ENCODE measurements at regions not wholly inside any gene's neighbourhood (a gene's known extent, or its start where the extent isn't known, plus 50 kb on each side); places are given as distances from the start of the nearest gene placed in this dataset.

DNA sequence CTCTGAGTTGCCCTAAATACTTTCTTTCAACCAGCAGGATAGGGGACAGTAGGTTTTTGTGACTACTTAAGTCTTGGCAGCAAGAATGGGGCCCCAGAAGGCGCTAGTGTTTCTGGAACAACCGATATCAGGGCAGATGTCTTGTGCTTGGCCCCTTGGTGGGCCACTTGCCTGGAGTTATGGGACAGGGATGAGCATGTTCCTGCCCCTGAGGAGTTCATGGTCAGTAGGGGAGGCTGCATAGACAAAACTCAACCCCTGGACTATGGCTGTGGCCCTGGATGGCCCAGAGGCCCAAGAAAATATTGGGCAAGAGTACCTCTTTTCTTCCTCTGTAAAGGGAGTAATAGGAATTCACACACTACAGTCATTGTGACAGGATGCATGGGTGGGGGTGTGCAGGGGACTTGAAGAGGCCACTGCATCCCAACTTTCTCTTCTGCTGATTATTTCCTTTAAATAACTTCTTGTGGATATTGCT is 57.7 kb upstream of the IGFBP3 start:
- TF ChIP-seq ELF4 (IDR thresholded peaks at IDR 0.05) (no peak), SP1 (IDR thresholded peaks at IDR 0.05) (no peak), NFRKB (IDR thresholded peaks at IDR 0.05) (no peak), FOXM1 (IDR thresholded peaks at IDR 0.05; ENCODE audit: borderline replicate concordance) (no peak), FOXK2 (IDR thresholded peaks at IDR 0.05) (no peak), FOXA1 (IDR thresholded peaks at IDR 0.05) (no peak), SUZ12 (IDR thresholded peaks at IDR 0.05) (no peak), ZNF384 (IDR thresholded peaks at IDR 0.05) (no peak), HDGF (IDR thresholded peaks at IDR 0.05; ENCODE audit: borderline replicate concordance) (no peak), L3MBTL2 (conservative IDR thresholded peaks at IDR 0.05) (no peak), CTBP1 (IDR thresholded peaks at IDR 0.05; ENCODE audit: borderline replicate concordance) (no peak), BHLHE40 (IDR thresholded peaks at IDR 0.05; ENCODE audit: borderline replicate concordance) (no peak), TARDBP (IDR thresholded peaks at IDR 0.05) (no peak)
- TF ChIP-seq, protein P1, sequence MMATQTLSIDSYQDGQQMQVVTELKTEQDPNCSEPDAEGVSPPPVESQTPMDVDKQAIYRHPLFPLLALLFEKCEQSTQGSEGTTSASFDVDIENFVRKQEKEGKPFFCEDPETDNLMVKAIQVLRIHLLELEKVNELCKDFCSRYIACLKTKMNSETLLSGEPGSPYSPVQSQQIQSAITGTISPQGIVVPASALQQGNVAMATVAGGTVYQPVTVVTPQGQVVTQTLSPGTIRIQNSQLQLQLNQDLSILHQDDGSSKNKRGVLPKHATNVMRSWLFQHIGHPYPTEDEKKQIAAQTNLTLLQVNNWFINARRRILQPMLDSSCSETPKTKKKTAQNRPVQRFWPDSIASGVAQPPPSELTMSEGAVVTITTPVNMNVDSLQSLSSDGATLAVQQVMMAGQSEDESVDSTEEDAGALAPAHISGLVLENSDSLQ (IDR thresholded peaks at IDR 0.05): no peak

Measured in HEK293T (cell line).